HG03457 (cell line): ENCODE measurements at regions not wholly inside any gene's neighbourhood (a gene's known extent, or its start where the extent isn't known, plus 50 kb on each side); places are given as distances from the start of the nearest gene placed in this dataset.
"Not testable (repeated sequence)": the region's sequence is repeated elsewhere in the genome, so short reads cannot be mapped to it uniquely, and the experiment has no call there.

Experiments
- ATAC-seq: cut with Tn5 transposase; IDR thresholded peaks from one replicate; pipeline ENCODE4 v1.9.1; 2021; ENCODE audit warnings: moderate number of reproducible peaks; ENCODE audit not compliant: unreplicated experiment

- no peak for ATAC-seq
Observed at GRCh38 chr21:15274701-15275485, 210.1 kb upstream of the NRIP1 start.

- ATAC-seq: no peak
Observed at GRCh38 chr21:15275615-15276235, 210.9 kb upstream of the NRIP1 start.

GRCh38 chr21:15276243-15276642 is 211.4 kb upstream of the NRIP1 start:
- ATAC-seq: no peak

- ATAC-seq: no peak
Observed at GRCh38 chr21:15277466-15277865, 212.7 kb upstream of the NRIP1 start.

- no peak for ATAC-seq
Observed at GRCh38 chr21:15278279-15278678, 213.5 kb upstream of the NRIP1 start.

- no peak for ATAC-seq
Observed at GRCh38 chr21:15278851-15279250, 214.1 kb upstream of the NRIP1 start.

GRCh38 chr21:15279482-15279881 is 214.7 kb upstream of the NRIP1 start:
- ATAC-seq: no peak

- ATAC-seq: no peak
Observed at GRCh38 chr21:15281714-15282113, 216.9 kb upstream of the NRIP1 start.

GRCh38 chr21:15282665-15283064 is 217.9 kb upstream of the NRIP1 start:
- no peak for ATAC-seq

- ATAC-seq: no peak
Observed at GRCh38 chr21:15283138-15283537, 218.3 kb upstream of the NRIP1 start.

GRCh38 chr21:15283789-15284188 is 219.0 kb upstream of the NRIP1 start:
- ATAC-seq: no peak

GRCh38 chr21:15285556-15285955 is 220.8 kb upstream of the NRIP1 start:
- no peak for ATAC-seq

GRCh38 chr21:15289246-15289645 is 224.4 kb upstream of the NRIP1 start:
- no peak for ATAC-seq

GRCh38 chr21:15289896-15290841 is 225.4 kb upstream of the NRIP1 start:
- no peak for ATAC-seq

GRCh38 chr21:15291621-15292266 is 226.9 kb upstream of the NRIP1 start:
- ATAC-seq: no peak

- no peak for ATAC-seq
Observed at GRCh38 chr21:15293240-15293639, 228.4 kb upstream of the NRIP1 start.

GRCh38 chr21:15295875-15296274 is 231.1 kb upstream of the NRIP1 start:
- no peak for ATAC-seq

- no peak for ATAC-seq
Observed at GRCh38 chr21:15297824-15298223, 233.0 kb upstream of the NRIP1 start.

- no peak for ATAC-seq
Observed at GRCh38 chr21:15298306-15298705, 233.5 kb upstream of the NRIP1 start.

- ATAC-seq: not testable (repeated sequence)
Observed at GRCh38 chr21:15298755-15299154, 234.0 kb upstream of the NRIP1 start.

GRCh38 chr21:15300131-15300530 is 235.3 kb upstream of the NRIP1 start:
- ATAC-seq: no peak
